NCI-H2107 (cell line): ENCODE measurements at regions not wholly inside any gene's neighbourhood (a gene's known extent, or its start where the extent isn't known, plus 50 kb on each side); places are given as distances from the start of the nearest gene placed in this dataset.
"Not testable (repeated sequence)": the region's sequence is repeated elsewhere in the genome, so short reads cannot be mapped to it uniquely, and the experiment has no call there.

Experiments used
- DNase-seq: peaks from one replicate; lab custom pipeline; 2025; lab: John Stamatoyannopoulos, UW

GRCh38 chr1:104163912-104164476 lies 414.3 kb downstream of the AMY1C start:
- no peak for DNase-seq

- DNase-seq = no peak
Observed at GRCh38 chr1:104172243-104172681, 422.6 kb downstream of the AMY1C start.

GRCh38 chr1:104182251-104182650 lies 432.6 kb downstream of the AMY1C start:
- no peak for DNase-seq

GRCh38 chr1:104189207-104189606 lies 439.5 kb downstream of the AMY1C start:
- DNase-seq = no peak

GRCh38 chr1:104190821-104191220 lies 441.1 kb downstream of the AMY1C start:
- no peak for DNase-seq

- DNase-seq = no peak
Observed at GRCh38 chr1:104195395-104195794, 445.7 kb downstream of the AMY1C start.

- DNase-seq = no peak
Observed at GRCh38 chr1:104196136-104196535, 446.4 kb downstream of the AMY1C start.

GRCh38 chr1:104197516-104197915 lies 447.8 kb downstream of the AMY1C start:
- no peak for DNase-seq

- no peak for DNase-seq
Observed at GRCh38 chr1:104212239-104212638, 462.5 kb downstream of the AMY1C start.

GRCh38 chr1:104217395-104217986 lies 467.8 kb downstream of the AMY1C start:
- DNase-seq = not testable (repeated sequence)

- no peak for DNase-seq
Observed at GRCh38 chr1:104229860-104230259, 480.2 kb downstream of the AMY1C start.

GRCh38 chr1:104231676-104232075 lies 482.0 kb downstream of the AMY1C start:
- DNase-seq = no peak

- DNase-seq = no peak
Observed at GRCh38 chr1:104235141-104235540, 485.4 kb downstream of the AMY1C start.

- DNase-seq = no peak
Observed at GRCh38 chr1:104238991-104239390, 489.3 kb downstream of the AMY1C start.

GRCh38 chr1:104248385-104248784 lies 498.7 kb downstream of the AMY1C start:
- no peak for DNase-seq

- no peak for DNase-seq
Observed at GRCh38 chr1:104259481-104259880, 509.8 kb downstream of the AMY1C start.

GRCh38 chr1:104263110-104263509 lies 513.4 kb downstream of the AMY1C start:
- DNase-seq = not testable (repeated sequence)

GRCh38 chr1:104264521-104264920 lies 514.8 kb downstream of the AMY1C start:
- DNase-seq = no peak

GRCh38 chr1:104265163-104265562 lies 515.5 kb downstream of the AMY1C start:
- DNase-seq = no peak

- no peak for DNase-seq
Observed at GRCh38 chr1:104266612-104267011, 516.9 kb downstream of the AMY1C start.

GRCh38 chr1:104288322-104288721 lies 538.6 kb downstream of the AMY1C start:
- DNase-seq = not testable (repeated sequence)

- DNase-seq = no peak
Observed at GRCh38 chr1:104291156-104291555, 541.5 kb downstream of the AMY1C start.

GRCh38 chr1:104294259-104294658 lies 544.6 kb downstream of the AMY1C start:
- no peak for DNase-seq

GRCh38 chr1:104295511-104295910 lies 545.8 kb downstream of the AMY1C start:
- no peak for DNase-seq
